ENCODE measurements at regions not wholly inside any gene's neighbourhood (a gene's known extent, or its start where the extent isn't known, plus 50 kb on each side); places are given as distances from the start of the nearest gene placed in this dataset.

DNA sequence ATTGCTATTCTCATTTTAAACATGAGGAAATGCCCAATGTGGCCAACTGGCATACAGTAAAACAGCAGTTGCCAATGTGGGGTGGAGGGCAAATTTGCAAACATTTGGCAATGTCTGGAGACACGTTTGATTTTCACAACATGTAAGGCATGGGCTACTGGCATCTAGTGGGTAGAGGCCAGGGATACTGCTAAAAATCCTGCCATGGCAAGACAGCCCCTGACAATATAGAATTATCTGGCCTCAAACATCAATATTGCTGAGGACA lies 168.6 kb downstream of the KCNE4 start:
- H3K9me3 ChIP-seq (ENCODE audit: control insufficient read depth, low read length) = no peaks in the 10 kb centered on the region
- no peak overlapping the region for H3K9ac ChIP-seq
- H3K4me3 ChIP-seq (ENCODE audit: low read depth, low read length) = no peak overlapping the region
- no peaks in the 10 kb centered on the region for H3K79me2 ChIP-seq
- no peaks in the 10 kb centered on the region for H3K36me3 ChIP-seq (ENCODE audit: control insufficient read depth, insufficient read depth, low read length)
- H3K4me1 ChIP-seq = no peaks in the 10 kb centered on the region
- TF ChIP-seq, protein P1, sequence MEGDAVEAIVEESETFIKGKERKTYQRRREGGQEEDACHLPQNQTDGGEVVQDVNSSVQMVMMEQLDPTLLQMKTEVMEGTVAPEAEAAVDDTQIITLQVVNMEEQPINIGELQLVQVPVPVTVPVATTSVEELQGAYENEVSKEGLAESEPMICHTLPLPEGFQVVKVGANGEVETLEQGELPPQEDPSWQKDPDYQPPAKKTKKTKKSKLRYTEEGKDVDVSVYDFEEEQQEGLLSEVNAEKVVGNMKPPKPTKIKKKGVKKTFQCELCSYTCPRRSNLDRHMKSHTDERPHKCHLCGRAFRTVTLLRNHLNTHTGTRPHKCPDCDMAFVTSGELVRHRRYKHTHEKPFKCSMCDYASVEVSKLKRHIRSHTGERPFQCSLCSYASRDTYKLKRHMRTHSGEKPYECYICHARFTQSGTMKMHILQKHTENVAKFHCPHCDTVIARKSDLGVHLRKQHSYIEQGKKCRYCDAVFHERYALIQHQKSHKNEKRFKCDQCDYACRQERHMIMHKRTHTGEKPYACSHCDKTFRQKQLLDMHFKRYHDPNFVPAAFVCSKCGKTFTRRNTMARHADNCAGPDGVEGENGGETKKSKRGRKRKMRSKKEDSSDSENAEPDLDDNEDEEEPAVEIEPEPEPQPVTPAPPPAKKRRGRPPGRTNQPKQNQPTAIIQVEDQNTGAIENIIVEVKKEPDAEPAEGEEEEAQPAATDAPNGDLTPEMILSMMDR (IDR thresholded peaks at IDR 0.05) = no peak
- H2AFZ ChIP-seq = no peak overlapping the region
- H3K4me2 ChIP-seq (ENCODE audit: low read length) = no peak overlapping the region
- no peaks in the 10 kb centered on the region for H3K27me3 ChIP-seq (ENCODE audit: control insufficient read depth, insufficient read depth, low read length)
- no peak overlapping the region for H3K27ac ChIP-seq

DNA sequence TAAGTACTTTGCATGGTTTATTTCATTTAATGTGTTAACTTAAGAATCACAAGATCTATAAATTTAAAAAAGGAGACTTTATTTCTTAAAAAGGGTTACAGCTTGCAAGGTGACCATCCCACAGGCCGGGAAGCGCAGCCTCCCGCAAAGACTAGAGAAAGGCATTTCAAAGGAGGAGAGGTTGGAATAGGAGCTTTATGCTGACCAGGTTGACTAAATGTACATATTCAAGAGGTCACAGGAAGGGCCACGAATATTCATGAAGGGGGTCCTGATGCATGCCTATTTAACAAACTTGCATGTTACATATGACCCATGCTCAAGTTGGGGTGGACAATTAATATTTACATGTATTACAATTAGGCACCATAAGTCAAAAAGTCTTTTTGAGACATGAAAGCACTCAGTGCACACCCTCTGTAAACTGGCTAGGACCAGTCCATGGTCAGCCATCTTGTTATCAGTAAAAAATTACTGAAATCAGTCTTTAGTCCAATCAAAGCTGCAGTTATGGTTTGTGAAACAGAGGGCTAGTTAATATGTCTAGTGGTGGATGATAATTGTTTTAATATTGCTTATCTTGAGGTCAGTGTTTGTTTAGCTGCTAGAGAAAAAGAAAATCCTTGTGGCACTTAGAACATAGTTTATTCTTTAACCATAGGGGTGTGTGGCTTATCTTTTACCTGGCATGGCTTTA lies 169.3 kb downstream of the KCNE4 start:
- H3K27me3 ChIP-seq (ENCODE audit: control insufficient read depth, insufficient read depth, low read length) = no peaks in the 10 kb centered on the region
- H3K4me3 ChIP-seq (ENCODE audit: low read depth, low read length) = no peak overlapping the region
- no peak overlapping the region for H2AFZ ChIP-seq
- no peak overlapping the region for H3K27ac ChIP-seq
- H3K9ac ChIP-seq = no peak overlapping the region
- no peaks in the 10 kb centered on the region for H3K9me3 ChIP-seq (ENCODE audit: control insufficient read depth, low read length)
- no peak overlapping the region for H3K4me2 ChIP-seq (ENCODE audit: low read length)
- H3K36me3 ChIP-seq (ENCODE audit: control insufficient read depth, insufficient read depth, low read length) = no peaks in the 10 kb centered on the region
- no peaks in the 10 kb centered on the region for H3K79me2 ChIP-seq
- no peaks in the 10 kb centered on the region for H3K4me1 ChIP-seq
- TF ChIP-seq, protein P1 (IDR thresholded peaks at IDR 0.05) = no peak

DNA sequence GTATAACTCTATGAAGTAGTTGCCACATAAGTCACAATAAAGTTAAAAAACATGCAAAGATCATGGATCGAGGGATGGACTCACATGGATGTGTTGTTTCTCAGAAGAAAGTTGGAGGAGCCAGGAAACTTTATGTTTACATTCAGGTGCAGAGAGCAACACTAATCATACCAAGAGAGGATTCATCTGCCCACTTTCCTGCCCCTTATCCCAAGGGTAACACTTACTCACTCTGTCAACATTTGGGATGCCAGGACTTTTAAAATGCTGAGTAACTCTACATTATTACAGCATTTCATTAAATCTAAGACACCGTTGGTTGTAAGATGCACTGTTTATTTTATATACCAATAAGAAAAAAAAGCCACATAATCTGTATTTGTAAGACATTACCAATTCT lies 170.4 kb downstream of the KCNE4 start:
- Histone ChIP-seq H3K27ac (no peak overlapping the region), H3K36me3 (ENCODE audit: control insufficient read depth, insufficient read depth, low read length) (no peaks in the 10 kb centered on the region), H3K4me2 (ENCODE audit: low read length) (no peak overlapping the region), H3K4me1 (no peaks in the 10 kb centered on the region), H3K9me3 (ENCODE audit: control insufficient read depth, low read length) (no peaks in the 10 kb centered on the region), H2AFZ (no peak overlapping the region), H3K79me2 (no peaks in the 10 kb centered on the region), H3K27me3 (ENCODE audit: control insufficient read depth, insufficient read depth, low read length) (no peaks in the 10 kb centered on the region), H3K9ac (no peak overlapping the region), H3K4me3 (ENCODE audit: low read depth, low read length) (no peak overlapping the region)
- TF ChIP-seq, protein P1 (IDR thresholded peaks at IDR 0.05) = no peak

DNA sequence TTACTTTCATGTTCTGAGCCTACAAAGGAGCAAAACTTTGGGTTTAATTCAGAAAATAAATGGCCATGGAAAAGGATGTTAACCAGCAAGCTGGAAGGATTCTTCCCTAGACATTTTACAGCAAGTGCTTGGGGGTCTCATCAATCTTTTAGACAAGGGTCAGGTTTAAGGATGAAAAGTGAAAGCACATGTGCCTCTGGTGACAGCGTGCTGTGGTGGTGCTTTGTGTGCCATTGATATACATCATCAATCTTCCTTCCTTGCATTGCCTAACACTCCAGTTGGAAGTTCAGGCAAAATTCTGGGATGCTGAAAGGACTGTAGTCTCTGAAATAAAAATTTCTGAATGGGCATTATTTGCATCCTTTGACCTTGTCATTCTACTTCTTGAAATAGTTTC lies 171.2 kb downstream of the KCNE4 start:
- no peaks in the 10 kb centered on the region for H3K4me1 ChIP-seq
- H3K36me3 ChIP-seq (ENCODE audit: control insufficient read depth, insufficient read depth, low read length) = no peaks in the 10 kb centered on the region
- no peak overlapping the region for H3K27ac ChIP-seq
- no peak overlapping the region for H3K4me2 ChIP-seq (ENCODE audit: low read length)
- H3K27me3 ChIP-seq (ENCODE audit: control insufficient read depth, insufficient read depth, low read length) = no peaks in the 10 kb centered on the region
- TF ChIP-seq, protein P1 (IDR thresholded peaks at IDR 0.05) = no peak
- no peak overlapping the region for H3K9ac ChIP-seq
- no peak overlapping the region for H3K4me3 ChIP-seq (ENCODE audit: low read depth, low read length)
- H3K79me2 ChIP-seq = no peaks in the 10 kb centered on the region
- no peak overlapping the region for H2AFZ ChIP-seq
- H3K9me3 ChIP-seq (ENCODE audit: control insufficient read depth, low read length) = no peaks in the 10 kb centered on the region

DNA sequence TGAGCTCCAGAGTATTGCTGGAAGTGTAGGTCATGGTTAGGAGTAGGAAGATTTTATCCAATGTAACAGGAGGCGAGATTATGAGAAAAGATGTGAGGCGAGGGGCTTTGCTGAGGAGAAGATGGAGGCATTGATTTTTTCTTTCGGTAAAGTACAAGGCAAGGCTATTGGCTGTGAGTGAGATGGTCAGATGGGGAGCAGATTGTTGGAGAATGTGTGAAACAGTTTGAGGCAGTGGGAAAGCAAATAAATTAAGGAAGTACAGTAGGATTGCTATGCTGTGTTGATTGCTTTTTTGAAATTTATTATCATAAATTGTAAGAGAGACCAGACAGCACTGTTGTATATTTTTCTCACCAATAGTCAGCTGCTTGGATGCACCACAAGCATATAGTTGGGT lies 173.3 kb downstream of the KCNE4 start:
- TF ChIP-seq, protein P1 (IDR thresholded peaks at IDR 0.05) = no peak
- Histone ChIP-seq H3K4me1 (no peaks in the 10 kb centered on the region), H3K9ac (no peak overlapping the region), H3K27me3 (ENCODE audit: control insufficient read depth, insufficient read depth, low read length) (no peaks in the 10 kb centered on the region), H3K9me3 (ENCODE audit: control insufficient read depth, low read length) (no peaks in the 10 kb centered on the region), H3K27ac (no peak overlapping the region), H3K4me3 (ENCODE audit: low read depth, low read length) (no peak overlapping the region), H3K4me2 (ENCODE audit: low read length) (no peak overlapping the region), H3K36me3 (ENCODE audit: control insufficient read depth, insufficient read depth, low read length) (no peaks in the 10 kb centered on the region), H2AFZ (no peak overlapping the region), H3K79me2 (no peaks in the 10 kb centered on the region)
